ENCODE measurements at regions not wholly inside any gene's neighbourhood (a gene's known extent, or its start where the extent isn't known, plus 50 kb on each side); places are given as distances from the start of the nearest gene placed in this dataset.

- DNase-seq (ENCODE audit: extremely low spot score) = no peak
- ChIA-PET CTCF (no interaction called here), POLR2A (no interaction called here)
- TF ChIP-seq SUZ12 (IDR thresholded peaks at IDR 0.05) = no peak
Measured at GRCh38 chr2:177327009-177327408, 62.5 kb upstream of the NFE2L2 start.

- no peak for DNase-seq (ENCODE audit: extremely low spot score)
- ChIA-PET POLR2A (no interaction called here), CTCF (interaction anchor here (0.6 kb wide), 1 partner anchor 163 kb away, joined by 3 read pairs; no protein-coding TSS in a partner anchor)
- TF ChIP-seq NFRKB (IDR thresholded peaks at IDR 0.05) = no peak
- TF ChIP-seq FOXM1 (IDR thresholded peaks at IDR 0.05; ENCODE audit: borderline replicate concordance) = no peak
- no peak for TF ChIP-seq ZNF384 (IDR thresholded peaks at IDR 0.05)
- no peak for TF ChIP-seq FOXA1 (IDR thresholded peaks at IDR 0.05)
- no peak for TF ChIP-seq LEF1 (IDR thresholded peaks at IDR 0.05; ENCODE audit: borderline replicate concordance)
- no peak for TF ChIP-seq CTBP1 (IDR thresholded peaks at IDR 0.05; ENCODE audit: borderline replicate concordance)
- TF ChIP-seq ARNT (IDR thresholded peaks at IDR 0.05) = no peak
- no peak for TF ChIP-seq SP1 (IDR thresholded peaks at IDR 0.05)
- no peak for TF ChIP-seq ELF4 (IDR thresholded peaks at IDR 0.05)
- no peak for TF ChIP-seq TARDBP (IDR thresholded peaks at IDR 0.05)
- TF ChIP-seq FOXK2 (IDR thresholded peaks at IDR 0.05) = no peak
- TF ChIP-seq PKNOX1 (IDR thresholded peaks at IDR 0.05) = no peak
- TF ChIP-seq SUZ12 (IDR thresholded peaks at IDR 0.05) = no peak
- TF ChIP-seq L3MBTL2 (conservative IDR thresholded peaks at IDR 0.05) = no peak
- TF ChIP-seq BHLHE40 (IDR thresholded peaks at IDR 0.05; ENCODE audit: borderline replicate concordance) = no peak
- TF ChIP-seq HDGF (IDR thresholded peaks at IDR 0.05; ENCODE audit: borderline replicate concordance) = no peak
Measured at GRCh38 chr2:177328056-177328455, 63.5 kb upstream of the NFE2L2 start.

GRCh38 chr2:177329064-177329463, 63.5 kb upstream of the AGPS start:
- no peak for DNase-seq (ENCODE audit: extremely low spot score)
- ChIA-PET POLR2A (no interaction called here), CTCF (no interaction called here)
- TF ChIP-seq FOXM1 (IDR thresholded peaks at IDR 0.05; ENCODE audit: borderline replicate concordance) (no peak), FOXA1 (IDR thresholded peaks at IDR 0.05) (no peak), ZNF384 (IDR thresholded peaks at IDR 0.05) (no peak), LEF1 (IDR thresholded peaks at IDR 0.05; ENCODE audit: borderline replicate concordance) (no peak), SUZ12 (IDR thresholded peaks at IDR 0.05) (no peak), PKNOX1 (IDR thresholded peaks at IDR 0.05) (no peak), FOXK2 (IDR thresholded peaks at IDR 0.05) (no peak)

- TF ChIP-seq BHLHE40 (IDR thresholded peaks at IDR 0.05; ENCODE audit: borderline replicate concordance) = no peak
- TF ChIP-seq ELF4 (IDR thresholded peaks at IDR 0.05) = no peak
- TF ChIP-seq LEF1 (IDR thresholded peaks at IDR 0.05; ENCODE audit: borderline replicate concordance) = no peak
- no peak for TF ChIP-seq HDGF (IDR thresholded peaks at IDR 0.05; ENCODE audit: borderline replicate concordance)
- no peak for TF ChIP-seq FOXA1 (IDR thresholded peaks at IDR 0.05)
- no peak for TF ChIP-seq TARDBP (IDR thresholded peaks at IDR 0.05)
- no peak for TF ChIP-seq ARNT (IDR thresholded peaks at IDR 0.05)
- TF ChIP-seq SUZ12 (IDR thresholded peaks at IDR 0.05) = no peak
- TF ChIP-seq CTBP1 (IDR thresholded peaks at IDR 0.05; ENCODE audit: borderline replicate concordance) = no peak
- TF ChIP-seq FOXK2 (IDR thresholded peaks at IDR 0.05) = no peak
- ChIA-PET CTCF (no interaction called here), POLR2A (no interaction called here)
- no peak for DNase-seq (ENCODE audit: extremely low spot score)
Measured at GRCh38 chr2:177331466-177331997, 61.0 kb upstream of the AGPS start.

GRCh38 chr2:177332026-177332991, 60.3 kb upstream of the AGPS start:
- peak; percentile 71 for DNase-seq (ENCODE audit: extremely low spot score)
- ChIA-PET POLR2A (no interaction called here), CTCF (interaction anchor here (1.3 to 5.3 kb wide), 2 partner anchors 167 to 171 kb away, joined by 5 to 35 read pairs; no protein-coding TSS in a partner anchor)
- TF ChIP-seq ZNF384 (IDR thresholded peaks at IDR 0.05) (peak; percentile 98), PKNOX1 (IDR thresholded peaks at IDR 0.05) (no peak)

- POLR2A ChIA-PET = interaction anchor here (1.1 kb wide), 1 partner anchor 59 kb away, joined by 3 read pairs; the partner anchor contains the start of gene AGPS
- CTCF ChIA-PET = interaction anchor here (1.3 to 5.3 kb wide), 3 partner anchors 83 to 171 kb away, joined by 3 to 35 read pairs (median 5); no protein-coding TSS in a partner anchor
- DNase-seq (ENCODE audit: extremely low spot score) = no peak
- TF ChIP-seq NFRKB (IDR thresholded peaks at IDR 0.05) = no peak
- no peak for TF ChIP-seq ZNF384 (IDR thresholded peaks at IDR 0.05)
- no peak for TF ChIP-seq ELF4 (IDR thresholded peaks at IDR 0.05)
- TF ChIP-seq FOXK2 (IDR thresholded peaks at IDR 0.05) = no peak
- no peak for TF ChIP-seq BHLHE40 (IDR thresholded peaks at IDR 0.05; ENCODE audit: borderline replicate concordance)
- no peak for TF ChIP-seq SUZ12 (IDR thresholded peaks at IDR 0.05)
- no peak for TF ChIP-seq TARDBP (IDR thresholded peaks at IDR 0.05)
- TF ChIP-seq PKNOX1 (IDR thresholded peaks at IDR 0.05) = no peak
- TF ChIP-seq FOXM1 (IDR thresholded peaks at IDR 0.05; ENCODE audit: borderline replicate concordance) = no peak
- TF ChIP-seq HDGF (IDR thresholded peaks at IDR 0.05; ENCODE audit: borderline replicate concordance) = no peak
- no peak for TF ChIP-seq CTBP1 (IDR thresholded peaks at IDR 0.05; ENCODE audit: borderline replicate concordance)
- no peak for TF ChIP-seq FOXA1 (IDR thresholded peaks at IDR 0.05)
Measured at GRCh38 chr2:177332992-177333388, 59.6 kb upstream of the AGPS start.

Data from HEK293T (cell line).